NCI-H510A (cell line): ENCODE measurements at regions not wholly inside any gene's neighbourhood (a gene's known extent, or its start where the extent isn't known, plus 50 kb on each side); places are given as distances from the start of the nearest gene placed in this dataset.

Experiments used
- DNase-seq: peaks from one replicate; lab custom pipeline; 2025; lab: John Stamatoyannopoulos, UW

DNA sequence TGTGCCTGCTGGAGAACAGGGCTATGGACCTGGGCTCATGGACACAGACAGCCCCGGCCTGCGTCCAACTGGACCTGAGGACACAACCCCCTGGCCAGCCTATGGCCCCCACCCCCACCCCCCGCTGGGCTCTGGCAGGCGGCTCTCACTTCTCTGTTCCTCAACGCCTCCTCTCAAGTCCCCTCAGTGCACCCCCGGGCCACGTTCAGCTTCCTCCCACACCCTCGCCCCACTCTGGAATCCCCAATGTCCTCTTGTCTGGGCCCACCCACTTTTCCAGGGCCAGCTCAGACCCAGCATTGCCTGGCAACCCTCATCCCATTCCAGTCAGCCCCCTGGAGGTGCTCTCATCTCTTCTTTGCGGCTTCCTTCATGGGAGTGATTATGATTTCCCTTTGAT, 130.2 kb upstream of the SPACA7 start:
- DNase-seq = no peak

DNA sequence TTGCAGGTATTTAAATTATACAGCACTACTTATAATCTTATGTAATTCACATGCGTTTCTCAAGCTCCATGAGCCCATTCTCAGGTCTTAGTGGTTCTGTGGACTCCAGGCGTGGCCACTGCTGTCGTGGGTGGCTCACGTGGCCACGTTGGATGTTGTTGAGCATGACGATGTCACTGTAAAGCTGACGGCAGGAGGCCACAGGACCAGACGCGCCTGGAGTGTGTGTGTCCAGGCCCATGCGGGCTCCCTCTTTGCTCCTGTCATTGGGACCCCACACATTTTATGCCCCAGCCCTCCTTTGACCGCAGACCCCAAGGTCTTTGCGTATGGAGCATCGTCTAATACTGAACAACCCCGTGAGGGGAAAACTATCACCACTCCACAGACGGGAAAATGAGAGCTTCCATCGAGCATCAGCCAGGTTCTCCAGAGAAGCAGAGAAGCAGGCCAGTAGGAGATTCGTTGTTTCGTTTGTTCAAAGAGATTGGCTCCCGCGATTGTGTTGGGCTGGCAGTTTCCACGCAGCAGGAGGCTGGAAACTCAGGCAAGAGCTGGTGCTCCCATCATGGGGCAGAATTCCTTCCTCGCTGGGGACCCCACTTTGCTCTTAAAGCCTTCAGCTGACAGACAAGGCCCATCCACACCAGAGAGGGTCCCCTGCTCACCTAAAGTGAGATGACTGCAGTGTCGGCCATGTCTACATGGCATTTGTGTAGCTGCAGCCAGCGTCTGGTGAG, 129.3 kb upstream of the SPACA7 start:
- no peak for DNase-seq

- DNase-seq = no peak
Observed at GRCh38 chr13:112247471-112248405, 128.4 kb upstream of the SPACA7 start.

GRCh38 chr13:112248406-112248760, 127.8 kb upstream of the SPACA7 start:
- DNase-seq = no peak

GRCh38 chr13:112248862-112249592, 127.1 kb upstream of the SPACA7 start:
- peak; percentile 20 for DNase-seq

DNA sequence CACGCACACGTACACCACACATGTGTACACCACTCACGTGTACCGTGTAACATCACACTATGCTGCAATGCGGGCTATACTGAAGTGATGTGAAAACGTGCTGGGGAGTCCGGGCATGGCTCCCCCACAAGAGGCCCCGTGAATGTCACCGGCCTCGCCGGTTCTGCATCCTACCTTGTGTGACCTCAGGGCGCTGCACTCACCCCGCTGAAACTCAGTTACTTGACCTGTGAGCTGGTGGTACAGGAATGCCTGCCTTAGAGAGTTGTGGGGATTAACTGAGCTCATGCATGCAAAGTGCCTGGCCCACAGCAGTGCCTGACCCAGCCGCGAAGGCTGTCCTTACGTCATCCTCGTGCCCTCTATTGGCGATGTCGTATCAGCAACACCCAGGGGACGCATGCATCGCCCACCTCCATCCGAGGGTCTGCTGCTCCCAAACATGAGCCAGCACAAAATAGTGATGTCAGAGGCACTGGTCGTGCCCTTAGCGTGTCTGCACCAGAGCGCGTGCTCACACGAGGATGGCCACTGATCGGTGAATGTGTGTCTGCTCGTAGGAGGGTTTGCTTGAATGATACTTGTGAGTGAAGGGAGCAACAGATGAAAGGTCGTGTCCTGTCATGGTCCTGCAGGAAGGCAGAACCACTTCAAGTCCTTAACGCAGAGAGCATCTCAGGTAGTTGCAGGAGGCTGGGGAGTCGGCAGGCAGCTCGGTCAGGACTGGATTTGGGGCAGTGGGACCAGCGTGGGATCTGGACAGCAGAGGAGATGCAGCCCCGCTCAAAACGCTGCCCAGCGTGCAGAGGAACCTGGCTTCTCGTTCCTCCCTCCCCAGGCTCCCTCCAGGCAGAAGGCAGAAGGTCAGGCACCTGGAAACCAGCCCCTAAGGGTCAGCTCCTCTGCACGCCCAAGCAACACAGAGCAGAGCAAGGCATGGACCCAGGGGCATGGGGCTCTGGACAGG, 126.2 kb upstream of the SPACA7 start:
- DNase-seq = no peak

DNA sequence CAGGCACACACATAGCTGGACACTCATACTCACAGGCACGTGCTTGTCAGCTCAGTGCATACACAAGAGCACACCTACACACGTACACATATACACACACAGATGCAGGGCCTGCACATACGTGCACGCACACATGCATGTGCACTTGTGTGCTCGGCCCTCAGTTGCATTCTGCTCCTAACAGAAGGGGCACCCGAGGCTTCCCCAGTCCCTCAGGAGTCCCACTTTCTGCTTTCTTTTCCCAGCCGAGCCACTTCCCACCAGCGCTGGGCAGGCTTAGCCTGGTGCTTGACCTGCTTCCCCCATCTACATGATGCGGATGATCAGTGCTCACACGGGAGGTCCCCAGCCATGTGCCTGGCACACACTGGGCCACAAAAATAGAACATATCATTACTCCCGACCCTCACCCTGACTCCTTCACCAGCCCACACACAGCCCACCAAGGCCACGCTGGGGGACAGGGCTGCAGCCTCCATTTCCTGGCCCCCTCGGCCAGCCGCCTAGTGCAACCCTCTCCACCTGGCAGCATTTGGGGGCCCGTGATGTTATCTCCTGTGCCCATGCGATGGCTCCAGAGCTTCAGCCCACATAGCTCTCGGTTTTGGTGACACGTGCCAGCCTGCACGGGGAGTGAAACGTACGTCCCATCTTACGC, 125.2 kb upstream of the SPACA7 start:
- no peak for DNase-seq

DNA sequence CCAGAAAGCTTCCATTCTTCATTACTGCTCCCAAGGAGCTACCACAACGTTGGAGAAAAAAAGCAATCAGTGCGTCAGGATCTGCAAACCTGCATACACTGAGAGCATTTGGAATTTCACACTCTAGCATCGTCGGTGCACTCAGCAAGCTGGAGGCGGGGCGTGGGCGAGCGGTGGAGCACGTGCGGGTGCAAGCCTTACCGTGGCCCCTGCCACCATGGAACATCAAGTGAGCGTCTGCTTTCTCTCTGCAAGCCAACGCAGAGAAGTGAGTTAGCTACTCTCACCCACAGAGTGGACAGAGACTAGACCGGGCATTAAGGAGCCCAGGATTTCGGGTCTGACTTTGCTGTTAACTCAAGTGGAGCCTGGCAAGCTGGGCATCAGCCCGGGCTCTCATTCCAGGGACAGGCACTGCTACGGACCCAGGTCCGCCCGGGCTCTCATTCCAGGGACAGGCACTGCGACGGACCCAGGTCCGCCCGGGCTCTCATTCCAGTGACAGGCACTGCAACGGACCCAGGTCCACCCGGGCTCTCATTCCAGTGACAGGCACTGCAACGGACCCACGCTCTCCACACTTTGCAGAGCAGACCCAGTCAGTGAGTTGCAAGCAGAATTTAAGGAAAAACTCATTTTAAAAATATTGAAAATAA, 124.1 kb upstream of the SPACA7 start:
- DNase-seq = no peak

DNA sequence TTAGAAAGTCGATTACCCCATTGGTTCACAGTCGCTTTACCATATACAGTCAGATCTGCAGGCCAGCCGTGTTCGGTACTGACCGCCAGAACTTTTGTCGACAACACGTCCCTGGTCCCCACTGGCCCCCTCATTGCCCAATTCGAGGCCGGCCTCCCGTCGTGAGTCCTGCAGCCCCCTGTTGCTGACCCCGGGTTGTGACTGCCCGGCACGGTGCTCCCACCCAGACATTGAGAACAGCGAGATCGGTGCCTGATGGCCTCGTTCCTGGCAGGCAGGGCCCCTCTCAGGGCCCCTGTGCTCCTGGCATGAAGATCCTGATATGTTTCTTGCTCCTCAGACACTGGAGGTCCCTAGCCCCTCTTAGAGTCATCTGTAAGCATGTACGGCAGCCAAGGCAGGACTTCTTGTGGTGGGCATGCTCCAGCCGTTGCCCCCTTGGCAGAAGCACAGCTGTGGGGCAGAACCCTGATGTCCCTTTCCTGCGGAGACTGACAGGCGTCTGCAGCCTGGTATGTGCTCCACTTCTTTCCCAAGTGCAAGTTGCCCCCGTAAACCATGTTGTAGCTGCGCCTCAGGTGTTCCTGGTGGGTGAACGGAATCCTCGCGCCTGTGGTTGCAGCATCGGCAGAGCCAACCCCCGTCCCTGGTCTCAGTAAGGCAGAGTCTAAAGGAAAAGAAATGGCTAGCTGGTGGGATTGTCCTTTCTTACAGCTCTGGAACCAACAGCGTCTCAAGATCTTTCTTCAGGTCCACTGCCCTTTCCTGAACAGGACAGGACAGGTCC, 123.2 kb upstream of the SPACA7 start:
- no peak for DNase-seq

DNA sequence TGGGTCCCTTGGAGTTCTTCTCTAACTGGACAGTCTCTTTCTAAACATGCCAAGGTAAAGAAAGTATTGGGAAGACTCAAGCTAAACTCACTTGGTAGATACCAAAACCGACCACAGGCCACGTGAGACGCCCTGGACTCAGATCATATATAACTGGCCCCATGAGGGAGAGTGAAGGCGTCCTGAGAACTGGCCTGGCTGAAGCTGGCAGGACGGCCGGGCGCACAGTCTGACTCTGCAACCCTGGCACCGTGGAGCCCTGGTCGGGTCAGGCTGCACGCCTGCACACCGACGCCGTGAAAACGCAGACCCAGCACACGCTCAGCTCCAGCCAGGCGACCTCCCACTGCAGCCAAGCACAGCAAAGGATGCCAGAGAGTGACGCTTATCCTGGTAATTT, 122.5 kb upstream of the SPACA7 start:
- DNase-seq = no peak

DNA sequence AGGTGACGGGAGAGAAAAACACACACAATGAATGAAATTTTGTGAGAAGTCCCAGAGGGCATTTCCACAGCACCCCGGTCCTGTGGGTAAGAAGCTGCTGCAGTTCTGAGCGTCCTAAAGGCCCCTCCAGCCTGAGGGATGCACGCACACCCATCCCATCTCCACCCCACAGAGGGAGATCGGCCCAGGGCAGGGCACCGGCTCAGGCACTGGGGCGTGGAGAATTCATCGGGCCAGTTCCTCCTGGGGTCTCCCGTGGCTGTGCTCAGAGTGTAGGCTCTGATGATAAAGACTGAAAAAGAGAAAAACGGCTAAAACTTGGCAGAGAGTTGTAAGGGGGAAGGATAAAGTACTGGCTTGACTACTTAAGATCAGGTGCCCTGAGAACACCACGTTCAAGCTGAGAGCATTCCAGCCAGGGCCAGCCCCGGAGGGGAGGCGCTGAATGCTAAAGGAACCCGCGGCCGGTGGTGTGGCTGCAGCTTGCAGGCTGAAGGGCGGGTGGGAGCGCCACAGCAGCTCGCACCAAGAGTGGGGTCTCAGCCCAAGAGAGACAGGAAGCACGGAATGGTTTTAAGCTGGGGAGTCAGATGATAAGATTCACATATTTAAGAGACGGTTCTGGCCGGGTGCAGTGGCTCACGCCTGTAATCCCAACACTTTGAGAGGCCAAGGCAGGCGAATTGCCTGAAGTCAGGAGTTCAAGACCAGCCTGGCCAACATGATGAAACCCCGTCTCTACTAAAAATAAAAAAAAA, 121.9 kb upstream of the SPACA7 start:
- no peak for DNase-seq

DNA sequence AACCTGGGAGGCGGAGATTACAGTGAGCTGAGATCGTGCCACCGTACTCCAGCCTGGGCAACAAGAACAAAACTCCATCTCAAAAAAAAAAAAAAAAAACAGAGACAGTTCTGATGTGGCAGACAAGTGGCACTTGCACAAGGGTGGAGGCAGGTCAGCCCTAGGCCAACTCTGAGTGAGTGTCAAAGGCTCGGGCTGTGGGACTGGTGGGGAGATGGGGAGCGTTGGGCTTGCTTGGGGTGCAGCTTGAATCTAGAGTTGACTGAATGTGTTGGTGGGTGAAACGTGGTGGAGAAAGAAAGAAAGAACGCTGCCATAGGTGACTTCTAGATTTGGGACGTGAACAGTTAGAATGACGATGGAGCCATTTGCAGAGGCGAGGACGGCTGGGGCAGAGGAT, 121.3 kb upstream of the SPACA7 start:
- no peak for DNase-seq

GRCh38 chr13:112255550-112256120, 120.5 kb upstream of the SPACA7 start:
- no peak for DNase-seq

DNA sequence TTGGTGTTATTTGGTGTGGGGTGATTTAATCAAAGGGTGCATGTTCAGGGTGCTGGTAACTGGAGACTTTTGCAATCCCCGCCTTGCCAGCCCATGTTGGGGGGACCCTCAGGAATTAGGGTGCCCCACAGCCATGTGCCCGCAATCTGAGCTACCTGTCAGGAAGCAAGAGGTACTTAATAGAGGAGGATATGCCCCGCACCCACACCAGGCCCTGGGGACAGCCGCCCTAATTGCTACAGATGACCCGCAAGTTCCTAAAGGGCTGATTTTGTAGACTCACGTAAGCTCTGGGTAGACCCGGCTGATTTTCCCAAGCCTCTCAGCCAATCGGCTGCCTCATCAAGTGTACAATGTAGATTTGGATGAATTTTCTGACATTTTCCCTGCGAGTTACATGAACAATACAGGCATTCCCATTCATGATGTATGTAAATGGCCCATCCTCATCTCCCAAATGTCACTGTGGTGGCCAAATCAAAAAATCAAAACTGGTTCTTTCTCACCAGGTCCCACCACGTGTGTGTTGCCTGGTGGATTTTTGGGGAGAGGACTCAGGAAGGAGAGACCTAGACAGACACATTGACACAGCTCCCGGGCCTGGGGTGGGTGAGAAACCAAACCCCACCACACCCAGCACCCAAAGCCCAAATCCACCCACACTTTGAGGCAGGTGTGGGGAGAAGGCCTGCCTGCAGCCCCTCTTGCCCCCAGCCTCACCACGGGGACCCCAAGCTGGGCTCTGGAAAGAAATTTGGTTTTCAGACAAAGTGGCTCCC, 119.2 kb upstream of the SPACA7 start:
- DNase-seq = no peak

GRCh38 chr13:112259511-112259910, 116.6 kb upstream of the SPACA7 start:
- DNase-seq = no peak

DNA sequence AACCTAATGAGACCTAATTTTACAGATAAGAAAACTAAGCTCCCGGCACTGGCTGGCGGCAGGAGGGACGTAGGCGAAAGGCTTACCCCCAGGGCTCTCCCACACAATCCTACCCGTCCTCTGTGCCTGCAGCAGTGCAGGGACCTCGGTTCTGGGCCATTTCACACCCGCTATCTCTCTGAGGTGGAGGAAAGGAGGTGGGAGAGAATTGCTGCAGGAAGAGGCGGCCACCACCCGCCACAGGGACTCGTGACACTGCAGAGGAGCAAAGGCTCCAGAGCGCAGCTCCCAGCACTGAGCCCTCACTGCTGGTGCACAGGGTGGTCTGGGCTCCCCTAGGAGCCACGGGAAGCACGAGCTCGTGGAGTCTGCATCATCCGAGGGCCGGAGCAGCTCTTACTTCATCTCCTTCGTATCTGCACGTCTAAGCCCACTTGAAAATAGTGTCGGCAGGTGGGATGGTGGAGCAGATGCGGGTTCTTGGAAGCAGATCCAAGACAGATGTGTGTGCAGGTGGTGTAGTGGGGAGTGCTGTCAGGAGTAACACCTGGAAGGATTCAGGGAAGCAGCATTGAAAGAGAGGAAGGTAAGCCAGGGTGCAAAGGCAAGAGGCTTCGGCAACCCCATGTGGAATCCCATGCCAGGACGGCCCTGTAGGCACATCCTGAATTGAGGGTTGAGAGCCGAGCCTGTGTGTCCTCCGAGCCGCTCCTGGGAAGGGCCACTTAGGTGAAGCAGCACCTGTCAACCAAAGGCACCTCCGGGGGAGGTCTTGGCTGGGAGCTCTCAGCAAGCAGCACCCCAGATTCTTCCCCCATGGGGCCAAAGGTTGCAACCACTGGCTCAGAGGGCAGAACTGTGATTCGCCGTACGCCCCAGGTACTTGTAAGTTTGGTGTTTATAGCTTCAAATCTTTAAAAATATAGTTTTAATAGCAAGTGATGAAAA, 115.8 kb upstream of the SPACA7 start:
- no peak for DNase-seq

DNA sequence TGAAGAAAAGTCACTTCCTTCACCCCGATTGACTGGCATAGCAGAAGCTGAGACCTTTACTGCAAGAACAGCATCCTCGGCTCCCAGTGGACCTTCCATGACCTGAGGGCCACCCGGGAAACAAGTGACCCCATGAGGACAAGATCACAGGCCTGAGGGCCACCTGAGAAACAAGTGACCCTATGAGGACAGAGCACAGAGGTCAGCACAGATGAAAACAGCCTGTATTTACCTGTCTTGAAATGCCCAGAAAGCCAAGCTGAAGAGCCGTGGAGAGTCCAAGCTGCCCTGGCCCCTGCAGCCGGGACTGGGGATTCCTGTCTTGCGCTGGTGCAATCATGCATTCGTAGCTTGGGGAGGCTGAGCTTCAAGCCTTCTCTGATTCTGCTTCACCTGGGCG, 114.2 kb upstream of the SPACA7 start:
- DNase-seq = no peak
